HL-60 (cell line): ENCODE measurements at regions not wholly inside any gene's neighbourhood (a gene's known extent, or its start where the extent isn't known, plus 50 kb on each side); places are given as distances from the start of the nearest gene placed in this dataset.

Experiments
- DNase-seq, 2 experiments: peaks; one replicate each; pipeline ENCODE4 v3.0.0-alpha.2; 2010 to 2020; ENCODE audit warnings: low read depth in 1 of 2, low spot score in 1 of 2
- H3K27ac ChIP-seq: fragments of 250-450 bp; sonication (Bioruptor Pico); replicated peaks from 2 replicates; pipeline ENCODE4 v1.5.1; 2020; ENCODE audit warnings: mild to moderate bottlenecking, moderate library complexity
- H3K27me3 ChIP-seq: fragments of 250-450 bp; sonication (Bioruptor Pico); 2 replicates; pipeline ENCODE4 v1.5.1; 2021; ENCODE audit warnings: mild to moderate bottlenecking, moderate library complexity; ENCODE audit not compliant: insufficient read depth, poor library complexity, severe bottlenecking
- H3K4me3 ChIP-seq: replicated peaks from 2 replicates; pipeline ENCODE4 v1.5.1; 2011; ENCODE audit warnings: mild to moderate bottlenecking, control low read depth, low read length; ENCODE audit not compliant: insufficient read depth
- CTCF ChIP-seq: IDR thresholded peaks from one replicate; pipeline ENCODE4 v1.5.1; 2011; ENCODE audit warnings: low read length, control low read depth, inconsistent platforms; ENCODE audit not compliant: insufficient read depth
- GABPA ChIP-seq: IDR thresholded peaks from 2 replicates; pipeline ENCODE4 v1.6.1; 2012; ENCODE audit warnings: low read depth
- POLR2AphosphoS5 ChIP-seq: IDR thresholded peaks from 2 replicates; pipeline ENCODE4 v1.6.1; 2012; ENCODE audit warnings: low read depth
- REST ChIP-seq: IDR thresholded peaks from 2 replicates; pipeline ENCODE4 v1.6.1; 2012; ENCODE audit warnings: low read depth; ENCODE audit not compliant: insufficient replicate concordance
- SPI1 ChIP-seq: IDR thresholded peaks from 2 replicates; pipeline ENCODE4 v1.6.1; 2012; ENCODE audit warnings: low read depth, mild to moderate bottlenecking, borderline replicate concordance

GRCh38 chr7:18177815-18178660 lies 150.4 kb upstream of the PRPS1L1 start:
- peak overlapping the region; percentile 54 for H3K27ac ChIP-seq
- H3K4me3 ChIP-seq, result no peak overlapping the region; the same call in 1 of the 2 replicates
- TF ChIP-seq CTCF, result no peak
- no peak for TF ChIP-seq GABPA
- peak; percentile 85 for TF ChIP-seq SPI1
- no peaks in the 10 kb centered on the region for H3K27me3 ChIP-seq
- DNase-seq, result peak; percentile 61 to 87

- Histone ChIP-seq H3K27ac (peak overlapping the region; percentile 54), H3K27me3 (no peaks in the 10 kb centered on the region), H3K4me3 (no peak overlapping the region)
- no peak for TF ChIP-seq REST
- no peak for TF ChIP-seq CTCF
- no peak for TF ChIP-seq GABPA
- TF ChIP-seq SPI1, result no peak
- no peak for TF ChIP-seq POLR2AphosphoS5
- peak in 1 of 2 experiments; percentile 38 for DNase-seq
Observed at GRCh38 chr7:18179093-18179492, 151.4 kb upstream of the PRPS1L1 start.

DNA sequence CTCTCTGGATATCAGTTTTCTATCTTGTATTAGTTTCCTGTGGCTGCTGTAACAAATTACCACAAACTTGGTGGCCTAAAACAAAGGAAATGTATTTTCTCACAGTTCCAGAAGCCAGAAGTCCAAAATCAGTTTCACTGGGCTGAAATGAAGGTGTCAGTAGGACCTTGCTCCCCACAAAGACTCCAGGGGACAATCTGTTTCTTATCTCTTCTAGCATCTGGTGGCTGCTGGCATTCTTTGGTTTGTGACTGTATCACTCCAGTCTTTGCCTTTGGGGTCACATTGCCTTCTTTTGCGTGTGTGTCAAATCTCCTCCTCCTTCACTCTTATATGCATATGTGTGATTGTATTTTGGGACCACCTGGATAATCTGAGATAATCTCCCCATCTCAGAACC lies 153.0 kb upstream of the PRPS1L1 start:
- Histone ChIP-seq H3K27me3 (no peaks in the 10 kb centered on the region), H3K27ac (no peak overlapping the region), H3K4me3 (no peak overlapping the region)
- DNase-seq, result no peak
- no peak for TF ChIP-seq GABPA
- no peak for TF ChIP-seq POLR2AphosphoS5
- no peak for TF ChIP-seq CTCF
- TF ChIP-seq SPI1, result no peak
- no peak for TF ChIP-seq REST
